ENCODE measurements at regions not wholly inside any gene's neighbourhood (a gene's known extent, or its start where the extent isn't known, plus 50 kb on each side); places are given as distances from the start of the nearest gene placed in this dataset.

DNA sequence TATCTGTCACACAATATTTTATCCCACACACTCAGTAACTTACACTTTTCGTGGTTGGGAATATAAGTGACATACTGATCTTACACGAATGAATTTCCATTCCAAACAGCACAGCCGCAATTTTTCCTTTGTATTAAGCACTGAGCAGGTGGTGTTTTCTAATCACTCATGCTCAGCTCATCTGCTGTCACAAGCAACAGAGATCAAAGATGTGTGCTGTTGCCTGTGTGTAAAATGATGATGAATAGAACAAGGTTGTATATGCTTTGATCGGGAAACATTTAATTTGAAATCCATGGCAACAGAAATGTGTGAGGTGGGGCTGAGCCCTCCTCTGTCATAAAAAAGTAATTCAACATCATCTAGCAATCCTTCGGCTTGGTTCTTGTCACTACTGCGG, 927.7 kb upstream of the MBL2 start:
- no peak for DNase-seq
- no peaks in the 10 kb centered on the region for H3K4me1 ChIP-seq (ENCODE audit: control insufficient read depth, insufficient read depth, low read length)
- H3K9me3 ChIP-seq (ENCODE audit: control insufficient read depth, low read length), result no peaks in the 10 kb centered on the region
- peaks cover 3% of the 10 kb centered on the region for H3K9me3 Mint-ChIP-seq
- H3K9ac ChIP-seq (ENCODE audit: extremely low read depth, low read length, poor library complexity, severe bottlenecking), result no peak overlapping the region
- H3K4me3 ChIP-seq (ENCODE audit: low read length), result no peak overlapping the region
- no peak overlapping the region for H3K4me3 Mint-ChIP-seq
- WGBS, 2 experiments (ENCODE audit: insufficient coverage in 1 of 2, insufficient read length in 1 of 2), result 91 to 92% methylated on average over 5 to 6 of the region's 6 CpGs
- no peak overlapping the region for H3K27ac Mint-ChIP-seq
- TF ChIP-seq, protein P1, sequence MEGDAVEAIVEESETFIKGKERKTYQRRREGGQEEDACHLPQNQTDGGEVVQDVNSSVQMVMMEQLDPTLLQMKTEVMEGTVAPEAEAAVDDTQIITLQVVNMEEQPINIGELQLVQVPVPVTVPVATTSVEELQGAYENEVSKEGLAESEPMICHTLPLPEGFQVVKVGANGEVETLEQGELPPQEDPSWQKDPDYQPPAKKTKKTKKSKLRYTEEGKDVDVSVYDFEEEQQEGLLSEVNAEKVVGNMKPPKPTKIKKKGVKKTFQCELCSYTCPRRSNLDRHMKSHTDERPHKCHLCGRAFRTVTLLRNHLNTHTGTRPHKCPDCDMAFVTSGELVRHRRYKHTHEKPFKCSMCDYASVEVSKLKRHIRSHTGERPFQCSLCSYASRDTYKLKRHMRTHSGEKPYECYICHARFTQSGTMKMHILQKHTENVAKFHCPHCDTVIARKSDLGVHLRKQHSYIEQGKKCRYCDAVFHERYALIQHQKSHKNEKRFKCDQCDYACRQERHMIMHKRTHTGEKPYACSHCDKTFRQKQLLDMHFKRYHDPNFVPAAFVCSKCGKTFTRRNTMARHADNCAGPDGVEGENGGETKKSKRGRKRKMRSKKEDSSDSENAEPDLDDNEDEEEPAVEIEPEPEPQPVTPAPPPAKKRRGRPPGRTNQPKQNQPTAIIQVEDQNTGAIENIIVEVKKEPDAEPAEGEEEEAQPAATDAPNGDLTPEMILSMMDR (conservative IDR thresholded peaks at IDR 0.05), result no peak
- no peaks in the 10 kb centered on the region for H3K27me3 Mint-ChIP-seq (ENCODE audit: insufficient read depth)
- no peaks in the 10 kb centered on the region for H3K27me3 ChIP-seq (ENCODE audit: control insufficient read depth, insufficient read depth, low read length, poor library complexity, severe bottlenecking)
- H3K36me3 Mint-ChIP-seq (ENCODE audit: low read depth), result no peaks in the 10 kb centered on the region
- peak overlapping the region; percentile 7 for H3K27ac ChIP-seq (ENCODE audit: low read depth, low read length)
- H3K36me3 ChIP-seq (ENCODE audit: control insufficient read depth, insufficient read depth, low read length), result no peaks in the 10 kb centered on the region
- no peaks in the 10 kb centered on the region for H3K4me1 Mint-ChIP-seq

DNA sequence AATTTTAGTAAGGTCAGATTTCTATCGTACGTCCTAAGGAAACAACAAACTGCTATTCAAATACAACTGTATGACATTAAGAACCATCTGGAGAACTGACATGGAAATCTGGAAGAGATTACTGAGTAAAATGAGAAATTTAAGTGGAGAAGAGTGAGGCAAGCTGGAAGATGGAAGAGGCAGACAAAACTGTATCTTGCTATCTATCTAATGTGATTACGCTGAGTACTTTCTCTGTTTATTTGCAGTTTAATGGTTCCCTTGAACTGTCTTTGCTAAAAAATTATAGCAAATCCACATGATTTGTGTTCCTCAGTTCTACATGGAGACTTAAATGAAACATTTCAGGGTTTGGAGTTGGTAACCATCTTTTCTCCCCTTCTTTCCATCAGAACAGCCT, 927.1 kb upstream of the MBL2 start:
- WGBS, 2 experiments (ENCODE audit: insufficient coverage in 1 of 2, insufficient read length in 1 of 2), result 96 to 100% methylated on average over 1 to 3 of the region's 3 CpGs

DNA sequence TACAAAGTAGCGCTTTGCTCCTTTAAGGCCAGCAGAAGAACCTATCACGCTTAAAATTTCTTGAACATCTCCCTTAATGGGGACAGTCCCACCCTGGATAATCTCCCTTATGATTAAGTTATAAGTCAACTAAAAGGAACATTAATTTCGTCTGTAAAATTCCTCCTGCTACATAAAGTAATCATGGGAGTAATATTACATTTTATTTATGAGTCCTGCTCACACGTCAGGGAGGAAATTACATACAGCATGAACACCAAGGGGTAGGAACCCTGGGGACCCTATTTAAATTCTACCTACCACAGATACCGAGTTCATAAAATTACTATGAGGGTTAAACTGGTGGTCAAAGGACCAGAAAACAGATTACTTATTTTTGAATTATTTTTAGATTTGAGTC, 926.6 kb upstream of the MBL2 start:
- Histone ChIP-seq H3K4me1 (ENCODE audit: control insufficient read depth, insufficient read depth, low read length) (no peaks in the 10 kb centered on the region), H3K4me3 (ENCODE audit: low read length) (no peak overlapping the region), H3K36me3 (ENCODE audit: control insufficient read depth, insufficient read depth, low read length) (no peaks in the 10 kb centered on the region), H3K9me3 (ENCODE audit: control insufficient read depth, low read length) (no peaks in the 10 kb centered on the region), H3K27ac (ENCODE audit: low read depth, low read length) (no peak overlapping the region), H3K9ac (ENCODE audit: extremely low read depth, low read length, poor library complexity, severe bottlenecking) (no peak overlapping the region), H3K27me3 (ENCODE audit: control insufficient read depth, insufficient read depth, low read length, poor library complexity, severe bottlenecking) (no peaks in the 10 kb centered on the region)
- H3K4me1 Mint-ChIP-seq, result no peaks in the 10 kb centered on the region
- H3K27ac Mint-ChIP-seq, result no peak overlapping the region
- H3K9me3 Mint-ChIP-seq, result no peaks in the 10 kb centered on the region
- no peaks in the 10 kb centered on the region for H3K36me3 Mint-ChIP-seq (ENCODE audit: low read depth)
- H3K4me3 Mint-ChIP-seq, result no peak overlapping the region
- 96% methylated on average over 5 of the region's 5 CpGs; no CpG with 5 or more reads in 1 of the 2 experiments for WGBS, 2 experiments (ENCODE audit: insufficient coverage in 1 of 2, insufficient read length in 1 of 2)
- TF ChIP-seq, protein P1 (conservative IDR thresholded peaks at IDR 0.05), result no peak
- DNase-seq, result no peak
- no peaks in the 10 kb centered on the region for H3K27me3 Mint-ChIP-seq (ENCODE audit: insufficient read depth)

More for the DNA sequence above, 927.1 kb upstream of the MBL2 start:
- TF ChIP-seq, protein P1 (conservative IDR thresholded peaks at IDR 0.05), result no peak
- H3K27me3 Mint-ChIP-seq (ENCODE audit: insufficient read depth), result no peaks in the 10 kb centered on the region
- Histone ChIP-seq H3K9ac (ENCODE audit: extremely low read depth, low read length, poor library complexity, severe bottlenecking) (no peak overlapping the region), H3K27me3 (ENCODE audit: control insufficient read depth, insufficient read depth, low read length, poor library complexity, severe bottlenecking) (no peaks in the 10 kb centered on the region), H3K4me3 (ENCODE audit: low read length) (no peak overlapping the region), H3K36me3 (ENCODE audit: control insufficient read depth, insufficient read depth, low read length) (no peaks in the 10 kb centered on the region), H3K27ac (ENCODE audit: low read depth, low read length) (peak overlapping the region; percentile 7), H3K4me1 (ENCODE audit: control insufficient read depth, insufficient read depth, low read length) (no peaks in the 10 kb centered on the region), H3K9me3 (ENCODE audit: control insufficient read depth, low read length) (no peaks in the 10 kb centered on the region)
- no peaks in the 10 kb centered on the region for H3K36me3 Mint-ChIP-seq (ENCODE audit: low read depth)
- H3K4me1 Mint-ChIP-seq, result no peaks in the 10 kb centered on the region
- H3K9me3 Mint-ChIP-seq, result no peaks in the 10 kb centered on the region
- H3K4me3 Mint-ChIP-seq, result no peak overlapping the region
- no peak for DNase-seq
- H3K27ac Mint-ChIP-seq, result no peak overlapping the region

All from endodermal cell (in vitro differentiated cells).